HCT116 (cell line): ENCODE measurements at regions not wholly inside any gene's neighbourhood (a gene's known extent, or its start where the extent isn't known, plus 50 kb on each side); places are given as distances from the start of the nearest gene placed in this dataset.

Source experiments
- ATAC-seq: fragments of 200-7000 bp; cut with Tn5 transposase; 2 replicates; pipeline ENCODE4 v1.9.1; 2020; ENCODE audit warnings: mild to moderate bottlenecking, moderate library complexity
- BruUV-seq: library from RNA; stranded (reverse); fragments of 400-500 nt; replicated peaks from 2 replicates; lab custom pipeline; 2021; lab: Mats Ljungman, UMichigan
- CTCF ChIA-PET: fragments of 300-600 bp; sonication (Branson Sonifier 250); formaldehyde crosslinking; loops from one replicate; lab custom pipeline; 2021; ENCODE audit warnings: antibody characterized with exemption; lab: Charles Lee
- POLR2A ChIA-PET: fragments of 300-600, 350-600 bp; sonication (Branson Sonifier 250); formaldehyde crosslinking; loops from one replicate; lab custom pipeline; 2021; ENCODE audit warnings: antibody characterized with exemption; lab: Charles Lee
- RAD21 ChIA-PET, 2 experiments: fragments of 300-600 bp; sonication (Branson Sonifier 250); formaldehyde crosslinking; loops; one replicate each; lab custom pipeline; 2023; ENCODE audit warnings: low total read pairs in 2 of 2; ENCODE audit not compliant: uncharacterized antibody in 2 of 2, unreplicated experiment in 2 of 2, low non-redundant PET in 1 of 2; lab: Charles Lee
- DNase-seq: peaks from one replicate; pipeline ENCODE4 v3.0.0-alpha.2; 2010; ENCODE audit warnings: low read depth, low spot score
- H2AFZ ChIP-seq: fragments of 200-600 bp; shearing (Covaris generic), sonication (generic); 2 replicates; pipeline ENCODE4 v1.6.1; 2017; ENCODE audit warnings: low read depth, mixed run types, mixed read lengths, antibody characterized with exemption, low read length; ENCODE audit not compliant: poor library complexity, severe bottlenecking
- H3K27ac ChIP-seq: 2 replicates; pipeline ENCODE4 v1.5.1; 2012; ENCODE audit warnings: low read depth, low read length
- H3K27me3 ChIP-seq: fragments of 200-600 bp; sonication (generic); 2 replicates; pipeline ENCODE4 v1.6.1; 2016; ENCODE audit warnings: mixed run types, low read length, mixed read lengths; ENCODE audit not compliant: insufficient read depth
- H3K36me3 ChIP-seq, 2 experiments: fragments of 200-500 bp in 1 of 2; fragments of 200-600 bp in 1 of 2; sonication (Bioruptor generic) in 1 of 2; sonication (generic) in 1 of 2; 2 replicates each; pipeline versions ENCODE4 v1.5.1 to v1.6.1; 2014 to 2016; ENCODE audit warnings: low read length in 2 of 2, inconsistent platforms in 1 of 2, mixed read lengths in 1 of 2, mixed run types in 1 of 2; ENCODE audit not compliant: insufficient read depth in 2 of 2, control insufficient read depth in 1 of 2
- H3K4me1 ChIP-seq, 2 experiments: fragments of 200-600 bp in 1 of 2; sonication (generic) in 1 of 2; 2 replicates each; pipeline versions ENCODE4 v1.5.1 to v1.6.1; 2012 to 2017; ENCODE audit warnings: low read length in 2 of 2, inconsistent platforms in 1 of 2, mild to moderate bottlenecking in 1 of 2, mixed read lengths in 1 of 2, mixed run types in 1 of 2, moderate library complexity in 1 of 2; ENCODE audit not compliant: insufficient read depth in 2 of 2, control insufficient read depth in 1 of 2
- H3K4me2 ChIP-seq: fragments of 200-600 bp; sonication (generic); 2 replicates; pipeline ENCODE4 v1.6.1; 2017; ENCODE audit warnings: mixed run types, low read length, mixed read lengths
- H3K4me3 ChIP-seq, 2 experiments: fragments of 200-600 bp in 1 of 2; sonication (generic) in 1 of 2; replicated peaks in 1 of 2; 2 replicates each; pipeline ENCODE4 v1.5.1; 2011 to 2016; ENCODE audit warnings: low read length in 2 of 2, control low read depth in 1 of 2, low read depth in 1 of 2, mild to moderate bottlenecking in 1 of 2, mixed read lengths in 1 of 2, mixed run types in 1 of 2
- H3K79me2 ChIP-seq: fragments of 200-600 bp; sonication (generic); 2 replicates; pipeline ENCODE4 v1.6.1; 2017; ENCODE audit warnings: mild to moderate bottlenecking, mixed run types, low read length, moderate library complexity, mixed read lengths; ENCODE audit not compliant: insufficient read depth
- H3K9ac ChIP-seq: fragments of 200-600 bp; sonication (generic); 2 replicates; pipeline ENCODE4 v1.6.1; 2016; ENCODE audit warnings: low read length, mixed read lengths
- H3K9me2 ChIP-seq: fragments of 200-600 bp; sonication (generic), shearing (Covaris generic); 2 replicates; pipeline ENCODE4 v1.6.1; 2017; ENCODE audit warnings: mixed run types, mild to moderate bottlenecking, moderate library complexity; ENCODE audit not compliant: insufficient read depth
- H3K9me3 ChIP-seq, 2 experiments: fragments of 200-500 bp in 1 of 2; fragments of 200-600 bp in 1 of 2; sonication (Bioruptor generic) in 1 of 2; sonication (generic) in 1 of 2; 2 replicates each; pipeline ENCODE4 v1.6.1; 2014 to 2017; ENCODE audit warnings: low read length in 2 of 2, mixed read lengths in 2 of 2, inconsistent platforms in 1 of 2, low read depth in 1 of 2, mild to moderate bottlenecking in 1 of 2, mixed run types in 1 of 2, moderate library complexity in 1 of 2; ENCODE audit not compliant: control insufficient read depth in 1 of 2, insufficient read depth in 1 of 2
- H4K20me1 ChIP-seq: fragments of 200-600 bp; sonication (generic), shearing (Covaris generic); 2 replicates; pipeline ENCODE4 v1.6.1; 2017; ENCODE audit warnings: mixed run types, mild to moderate bottlenecking, moderate library complexity; ENCODE audit not compliant: insufficient read depth
- CBX3 ChIP-seq: IDR thresholded peaks from 2 replicates; pipeline ENCODE4 v1.6.1; 2012; ENCODE audit warnings: low read depth
- CEBPB ChIP-seq: IDR thresholded peaks from 2 replicates; pipeline ENCODE4 v1.6.1; 2012; ENCODE audit warnings: low read depth
- EGR1 ChIP-seq: IDR thresholded peaks from 2 replicates; pipeline ENCODE4 v1.6.1; 2012; ENCODE audit warnings: low read depth
- ELF1 ChIP-seq: IDR thresholded peaks from 2 replicates; pipeline ENCODE4 v1.6.1; 2012; ENCODE audit warnings: low read depth, borderline replicate concordance
- EZH2 ChIP-seq: fragments of 200-600 bp; sonication (generic); IDR thresholded peaks from 2 replicates; pipeline ENCODE4 v1.6.1; 2017; ENCODE audit warnings: antibody characterized with exemption, mixed run types
- JUND ChIP-seq: IDR thresholded peaks from 2 replicates; pipeline ENCODE4 v1.6.1; 2012
- POLR2A ChIP-seq: IDR thresholded peaks from 2 replicates; pipeline ENCODE4 v1.7.0; 2011; ENCODE audit warnings: borderline replicate concordance; ENCODE audit not compliant: insufficient read depth, insufficient read length; ENCODE audit errors: extremely low read depth
- SIN3A ChIP-seq: IDR thresholded peaks from 2 replicates; pipeline ENCODE4 v1.6.1; 2012; ENCODE audit warnings: low read depth
- SP1 ChIP-seq: IDR thresholded peaks from 2 replicates; pipeline ENCODE4 v1.6.1; 2012; ENCODE audit warnings: low read depth
- SRF ChIP-seq: IDR thresholded peaks from 2 replicates; pipeline ENCODE4 v1.6.1; 2012; ENCODE audit warnings: low read depth
- YY1 ChIP-seq: IDR thresholded peaks from 2 replicates; pipeline ENCODE4 v1.6.1; 2011; ENCODE audit warnings: low read length, low read depth, moderate library complexity, mild to moderate bottlenecking; ENCODE audit not compliant: insufficient replicate concordance; ENCODE audit errors: extremely low read depth
- ZBTB33 ChIP-seq: IDR thresholded peaks from 2 replicates; pipeline ENCODE4 v1.6.1; 2011; ENCODE audit warnings: mild to moderate bottlenecking, low read length, moderate library complexity; ENCODE audit not compliant: insufficient replicate concordance; ENCODE audit errors: extremely low read depth
- ZFX ChIP-seq: fragments of 450-650 bp; IDR thresholded peaks from 2 replicates; pipeline ENCODE4 v1.6.1; 2017
- intact Hi-C: fragments of 100-400 bp; cut with micrococcal nuclease; formaldehyde crosslinking; loops from 2 replicates; pipeline ENCODE4 v1.10.0; 2022
- TF ChIP-seq, protein P1 (sequence below): IDR thresholded peaks from 2 replicates; pipeline ENCODE4 v1.6.1; 2012
- TF ChIP-seq, protein P2 (sequence below): IDR thresholded peaks from 2 replicates; pipeline ENCODE4 v1.6.1; 2012

- no peak overlapping the region for H2AFZ ChIP-seq
- H3K27me3 ChIP-seq: no peaks in the 10 kb centered on the region
- no peaks in the 10 kb centered on the region for H3K36me3 ChIP-seq
- no peaks in the 10 kb centered on the region for H4K20me1 ChIP-seq
- ChIA-PET POLR2A (no interaction called here), CTCF (no interaction called here), RAD21 (no interaction called here)
- BruUV-seq: no TSS peak
- intact Hi-C loops: no loop called here
- no peaks in the 10 kb centered on the region for H3K9me2 ChIP-seq
- DNase-seq (no peak), ATAC-seq (no peak)
- no peaks in the 10 kb centered on the region for H3K79me2 ChIP-seq
- peaks cover 7 to 26% of the 10 kb centered on the region in 2 experiments; a peak in 2 of 4 replicates for H3K9me3 ChIP-seq
- no peak overlapping the region for H3K27ac ChIP-seq
- H3K9ac ChIP-seq: no peak overlapping the region
- no peak overlapping the region for H3K4me2 ChIP-seq
- H3K4me3 ChIP-seq: no peak overlapping the region
- no peaks in the 10 kb centered on the region for H3K4me1 ChIP-seq
- TF ChIP-seq JUND: no peak
- TF ChIP-seq, protein P1, sequence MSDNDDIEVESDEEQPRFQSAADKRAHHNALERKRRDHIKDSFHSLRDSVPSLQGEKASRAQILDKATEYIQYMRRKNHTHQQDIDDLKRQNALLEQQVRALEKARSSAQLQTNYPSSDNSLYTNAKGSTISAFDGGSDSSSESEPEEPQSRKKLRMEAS: no peak
- TF ChIP-seq ZBTB33: no peak
- TF ChIP-seq EGR1: no peak
- TF ChIP-seq CBX3: no peak
- no peak for TF ChIP-seq POLR2A
These were observed 984.5 kb downstream of the TSN start for GRCh38 chr2:122739732-122740593.

GRCh38 chr2:122740594-122740948, 985.1 kb downstream of the TSN start:
- DNase-seq (no peak), ATAC-seq (no peak)
- intact Hi-C loops: no loop called here
- no peak overlapping the region for H3K4me2 ChIP-seq
- no peak overlapping the region for H3K4me3 ChIP-seq
- no peaks in the 10 kb centered on the region for H3K36me3 ChIP-seq
- ChIA-PET POLR2A (no interaction called here), RAD21 (no interaction called here)
- H3K27me3 ChIP-seq: no peaks in the 10 kb centered on the region
- no peak overlapping the region for H2AFZ ChIP-seq
- TF ChIP-seq SIN3A (no peak), CEBPB (no peak), YY1 (no peak), SRF (no peak), EZH2 (no peak), ELF1 (no peak), SP1 (no peak), ZBTB33 (no peak), POLR2A (no peak), ZFX (no peak), EGR1 (no peak)
- TF ChIP-seq, protein P2, sequence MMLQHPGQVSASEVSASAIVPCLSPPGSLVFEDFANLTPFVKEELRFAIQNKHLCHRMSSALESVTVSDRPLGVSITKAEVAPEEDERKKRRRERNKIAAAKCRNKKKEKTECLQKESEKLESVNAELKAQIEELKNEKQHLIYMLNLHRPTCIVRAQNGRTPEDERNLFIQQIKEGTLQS: no peak
- TF ChIP-seq, all 23 proteins: peak for 0
- Histone ChIP-seq H4K20me1 (no peaks in the 10 kb centered on the region), H3K4me1 (no peaks in the 10 kb centered on the region), H3K9me2 (no peaks in the 10 kb centered on the region), H3K9me3 (peaks cover 11 to 27% of the 10 kb centered on the region in 2 experiments; a peak in 2 of 4 replicates), H3K9ac (no peak overlapping the region), H3K27ac (no peak overlapping the region), H3K79me2 (no peaks in the 10 kb centered on the region)
- BruUV-seq: no TSS peak
- CTCF ChIA-PET: no interaction called here
